Neural cell (in vitro differentiated cells): ENCODE measurements at regions not wholly inside any gene's neighbourhood (a gene's known extent, or its start where the extent isn't known, plus 50 kb on each side); places are given as distances from the start of the nearest gene placed in this dataset.

ENCODE experiments used
- H2AFZ ChIP-seq: fragments of 200-600, 300-800 bp; sonication (generic), shearing (Covaris generic); 2 replicates; pipeline ENCODE4 v1.6.0; 2014; ENCODE audit warnings: low read depth, mild to moderate bottlenecking, antibody characterized with exemption, low read length, moderate library complexity
- H3F3A ChIP-seq: fragments of 200-600 bp; shearing (Covaris generic); 2 replicates; pipeline ENCODE4 v1.6.1; 2016; ENCODE audit warnings: mild to moderate bottlenecking, moderate library complexity, mixed read lengths, antibody characterized with exemption, low read length; ENCODE audit not compliant: insufficient read depth, poor library complexity, severe bottlenecking
- H3K27ac ChIP-seq: fragments of 200-600, 300-800 bp; sonication (generic), shearing (Covaris generic); 2 replicates; pipeline ENCODE4 v1.5.1; 2014; ENCODE audit warnings: mild to moderate bottlenecking, low read length, moderate library complexity
- H3K27me3 ChIP-seq: fragments of 300-800, 200-600 bp; sonication (generic), shearing (Covaris generic); 2 replicates; pipeline ENCODE4 v1.6.0; 2014; ENCODE audit warnings: mild to moderate bottlenecking, low read depth, low read length, moderate library complexity; ENCODE audit not compliant: insufficient read depth
- H3K36me3 ChIP-seq: fragments of 300-800, 200-600 bp; sonication (generic), shearing (Covaris generic); 2 replicates; pipeline ENCODE4 v1.5.1; 2014; ENCODE audit warnings: mild to moderate bottlenecking, antibody characterized with exemption, low read length, moderate library complexity; ENCODE audit not compliant: insufficient read depth
- H3K4me2 ChIP-seq: fragments of 300-800, 200-600 bp; sonication (generic), shearing (Covaris generic); 2 replicates; pipeline ENCODE4 v1.6.0; 2014; ENCODE audit warnings: mild to moderate bottlenecking, low read length
- H3K4me3 ChIP-seq: fragments of 300-800, 200-600 bp; sonication (generic), shearing (Covaris generic); 2 replicates; pipeline ENCODE4 v1.5.1; 2014; ENCODE audit warnings: mild to moderate bottlenecking, low read length, moderate library complexity
- H3K79me2 ChIP-seq: fragments of 200-600 bp; shearing (Covaris generic); replicated peaks from 2 replicates; pipeline ENCODE4 v1.6.0; 2014; ENCODE audit warnings: mild to moderate bottlenecking, low read length, moderate library complexity; ENCODE audit not compliant: insufficient read depth
- H3K9ac ChIP-seq: fragments of 300-800, 200-600 bp; sonication (generic), shearing (Covaris generic); 2 replicates; pipeline ENCODE4 v1.6.1; 2016; ENCODE audit warnings: mild to moderate bottlenecking, low read length, mixed read lengths
- H3K9me2 ChIP-seq: fragments of 200-600 bp; shearing (Covaris generic); 2 replicates; pipeline ENCODE4 v1.6.1; 2016; ENCODE audit warnings: mild to moderate bottlenecking, low read length, mixed read lengths; ENCODE audit not compliant: insufficient read depth
- H3K9me3 ChIP-seq: fragments of 200-600, 300-800 bp; sonication (generic), shearing (Covaris generic); 2 replicates; pipeline ENCODE4 v1.6.1; 2016; ENCODE audit warnings: mild to moderate bottlenecking, mixed run types, low read length, moderate library complexity, mixed read lengths
- H4K20me1 ChIP-seq: fragments of 200-600 bp; shearing (Covaris generic); 2 replicates; pipeline ENCODE4 v1.6.1; 2016; ENCODE audit warnings: mild to moderate bottlenecking, mixed run types; ENCODE audit not compliant: insufficient read depth
- EP300 ChIP-seq: fragments of 450-650 bp; conservative IDR thresholded peaks from 2 replicates; pipeline ENCODE4 v1.6.1; 2014; ENCODE audit warnings: antibody characterized with exemption, mild to moderate bottlenecking, moderate library complexity; ENCODE audit not compliant: poor library complexity, severe bottlenecking
- EZH2 ChIP-seq: fragments of 200-600, 300-800 bp; shearing (Covaris generic), sonication (generic); IDR thresholded peaks from 2 replicates; pipeline ENCODE4 v1.6.1; 2014; ENCODE audit warnings: antibody characterized with exemption, low read length, borderline replicate concordance, mild to moderate bottlenecking; ENCODE audit not compliant: insufficient read depth, poor library complexity, severe bottlenecking
- MXI1 ChIP-seq: fragments of 450-650 bp; conservative IDR thresholded peaks from 2 replicates; pipeline ENCODE4 v1.6.1; 2014; ENCODE audit warnings: antibody characterized with exemption, mild to moderate bottlenecking; ENCODE audit not compliant: poor library complexity, severe bottlenecking
- POLR2AphosphoS5 ChIP-seq: IDR thresholded peaks from 2 replicates; pipeline ENCODE4 v1.6.1; 2012
- RAD21 ChIP-seq: fragments of 450-650 bp; conservative IDR thresholded peaks from 2 replicates; pipeline ENCODE4 v1.6.1; 2014; ENCODE audit warnings: antibody characterized with exemption, mild to moderate bottlenecking, moderate library complexity
- SMC3 ChIP-seq: fragments of 450-650 bp; conservative IDR thresholded peaks from 2 replicates; pipeline ENCODE4 v1.6.1; 2014; ENCODE audit warnings: antibody characterized with exemption, mild to moderate bottlenecking, moderate library complexity; ENCODE audit not compliant: poor library complexity
- TAF1 ChIP-seq: IDR thresholded peaks from 2 replicates; pipeline ENCODE4 v1.6.1; 2012; ENCODE audit warnings: low read depth
- TF ChIP-seq, protein P1 (sequence below): fragments of 450-650 bp; IDR thresholded peaks from 2 replicates; pipeline ENCODE4 v1.5.1; 2014; ENCODE audit warnings: antibody characterized with exemption, mild to moderate bottlenecking, moderate library complexity; ENCODE audit not compliant: poor library complexity, severe bottlenecking
- TF ChIP-seq, protein P2 (sequence below): IDR thresholded peaks from 2 replicates; pipeline ENCODE4 v1.6.1; 2012; ENCODE audit warnings: borderline replicate concordance

- no peaks in the 10 kb centered on the region for H3K9me3 ChIP-seq
- H3K4me2 ChIP-seq, result no peak overlapping the region
- no peaks in the 10 kb centered on the region for H4K20me1 ChIP-seq
- no peaks in the 10 kb centered on the region for H3K36me3 ChIP-seq
- H3K27ac ChIP-seq, result no peak overlapping the region
- TF ChIP-seq RAD21, result peak; percentile 62
- TF ChIP-seq, protein P1, sequence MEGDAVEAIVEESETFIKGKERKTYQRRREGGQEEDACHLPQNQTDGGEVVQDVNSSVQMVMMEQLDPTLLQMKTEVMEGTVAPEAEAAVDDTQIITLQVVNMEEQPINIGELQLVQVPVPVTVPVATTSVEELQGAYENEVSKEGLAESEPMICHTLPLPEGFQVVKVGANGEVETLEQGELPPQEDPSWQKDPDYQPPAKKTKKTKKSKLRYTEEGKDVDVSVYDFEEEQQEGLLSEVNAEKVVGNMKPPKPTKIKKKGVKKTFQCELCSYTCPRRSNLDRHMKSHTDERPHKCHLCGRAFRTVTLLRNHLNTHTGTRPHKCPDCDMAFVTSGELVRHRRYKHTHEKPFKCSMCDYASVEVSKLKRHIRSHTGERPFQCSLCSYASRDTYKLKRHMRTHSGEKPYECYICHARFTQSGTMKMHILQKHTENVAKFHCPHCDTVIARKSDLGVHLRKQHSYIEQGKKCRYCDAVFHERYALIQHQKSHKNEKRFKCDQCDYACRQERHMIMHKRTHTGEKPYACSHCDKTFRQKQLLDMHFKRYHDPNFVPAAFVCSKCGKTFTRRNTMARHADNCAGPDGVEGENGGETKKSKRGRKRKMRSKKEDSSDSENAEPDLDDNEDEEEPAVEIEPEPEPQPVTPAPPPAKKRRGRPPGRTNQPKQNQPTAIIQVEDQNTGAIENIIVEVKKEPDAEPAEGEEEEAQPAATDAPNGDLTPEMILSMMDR, result peak; percentile 60
- TF ChIP-seq, protein P2, sequence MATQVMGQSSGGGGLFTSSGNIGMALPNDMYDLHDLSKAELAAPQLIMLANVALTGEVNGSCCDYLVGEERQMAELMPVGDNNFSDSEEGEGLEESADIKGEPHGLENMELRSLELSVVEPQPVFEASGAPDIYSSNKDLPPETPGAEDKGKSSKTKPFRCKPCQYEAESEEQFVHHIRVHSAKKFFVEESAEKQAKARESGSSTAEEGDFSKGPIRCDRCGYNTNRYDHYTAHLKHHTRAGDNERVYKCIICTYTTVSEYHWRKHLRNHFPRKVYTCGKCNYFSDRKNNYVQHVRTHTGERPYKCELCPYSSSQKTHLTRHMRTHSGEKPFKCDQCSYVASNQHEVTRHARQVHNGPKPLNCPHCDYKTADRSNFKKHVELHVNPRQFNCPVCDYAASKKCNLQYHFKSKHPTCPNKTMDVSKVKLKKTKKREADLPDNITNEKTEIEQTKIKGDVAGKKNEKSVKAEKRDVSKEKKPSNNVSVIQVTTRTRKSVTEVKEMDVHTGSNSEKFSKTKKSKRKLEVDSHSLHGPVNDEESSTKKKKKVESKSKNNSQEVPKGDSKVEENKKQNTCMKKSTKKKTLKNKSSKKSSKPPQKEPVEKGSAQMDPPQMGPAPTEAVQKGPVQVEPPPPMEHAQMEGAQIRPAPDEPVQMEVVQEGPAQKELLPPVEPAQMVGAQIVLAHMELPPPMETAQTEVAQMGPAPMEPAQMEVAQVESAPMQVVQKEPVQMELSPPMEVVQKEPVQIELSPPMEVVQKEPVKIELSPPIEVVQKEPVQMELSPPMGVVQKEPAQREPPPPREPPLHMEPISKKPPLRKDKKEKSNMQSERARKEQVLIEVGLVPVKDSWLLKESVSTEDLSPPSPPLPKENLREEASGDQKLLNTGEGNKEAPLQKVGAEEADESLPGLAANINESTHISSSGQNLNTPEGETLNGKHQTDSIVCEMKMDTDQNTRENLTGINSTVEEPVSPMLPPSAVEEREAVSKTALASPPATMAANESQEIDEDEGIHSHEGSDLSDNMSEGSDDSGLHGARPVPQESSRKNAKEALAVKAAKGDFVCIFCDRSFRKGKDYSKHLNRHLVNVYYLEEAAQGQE, result no peak
- TF ChIP-seq EP300, result no peak
- peak; percentile 66 for TF ChIP-seq SMC3
- H3K4me3 ChIP-seq, result no peak overlapping the region
- H2AFZ ChIP-seq, result no peak overlapping the region
- no peaks in the 10 kb centered on the region for H3K27me3 ChIP-seq
- no peaks in the 10 kb centered on the region for H3K9me2 ChIP-seq
- no peaks in the 10 kb centered on the region for H3F3A ChIP-seq
- no peaks in the 10 kb centered on the region for H3K79me2 ChIP-seq
- H3K9ac ChIP-seq, result no peak overlapping the region
Measured at GRCh38 chr21:28336314-28336713, 656.4 kb downstream of the LTN1 start.

DNA sequence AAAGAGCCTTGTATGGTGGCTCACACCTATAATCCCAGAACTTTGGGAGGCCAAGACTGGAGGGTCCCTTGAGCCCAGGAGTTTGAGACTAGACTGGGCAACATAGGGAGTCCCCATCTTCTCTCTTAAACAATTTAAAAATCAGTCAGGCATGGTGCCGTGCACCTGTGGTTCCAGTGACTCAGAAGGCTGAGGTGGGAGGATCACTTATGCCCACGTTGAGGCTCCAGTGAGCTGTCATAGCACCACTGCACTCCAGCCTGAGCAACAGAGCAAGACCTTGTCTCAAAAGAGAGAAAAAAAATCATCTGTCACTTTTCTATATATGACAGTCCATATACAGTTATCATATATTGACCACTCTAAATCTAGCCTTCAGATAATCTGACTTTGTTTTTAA, 658.3 kb downstream of the LTN1 start:
- Histone ChIP-seq H3K4me3 (no peak overlapping the region), H3F3A (no peaks in the 10 kb centered on the region), H3K4me2 (no peak overlapping the region), H3K27ac (no peak overlapping the region), H3K9ac (no peak overlapping the region), H2AFZ (no peak overlapping the region), H3K36me3 (no peaks in the 10 kb centered on the region), H3K9me2 (no peaks in the 10 kb centered on the region), H3K9me3 (no peaks in the 10 kb centered on the region), H3K79me2 (no peaks in the 10 kb centered on the region), H4K20me1 (no peaks in the 10 kb centered on the region), H3K27me3 (no peaks in the 10 kb centered on the region)
- TF ChIP-seq TAF1 (no peak), SMC3 (no peak)

DNA sequence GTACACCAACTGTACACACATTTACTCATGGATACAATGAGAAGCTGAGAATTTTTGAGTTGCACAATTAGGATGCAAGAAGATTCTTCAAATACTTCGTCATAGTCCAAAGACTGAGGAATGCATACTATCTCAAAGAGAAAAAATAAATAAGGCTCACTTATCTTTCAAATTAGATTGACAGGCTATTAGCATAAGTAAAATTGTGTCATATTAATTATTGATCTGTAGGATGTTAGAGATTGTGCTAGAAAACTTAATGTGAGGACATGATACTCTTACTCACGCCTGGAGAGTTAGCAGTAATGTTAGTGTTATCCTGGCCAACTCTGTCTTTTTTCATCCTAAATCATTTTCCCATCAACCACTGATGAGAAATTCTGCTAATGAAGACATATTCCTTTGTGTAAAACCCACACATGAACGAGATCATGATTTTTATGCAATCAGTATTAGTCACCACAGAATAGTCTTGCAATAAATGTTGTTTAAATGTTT, 659.0 kb downstream of the LTN1 start:
- Histone ChIP-seq H4K20me1 (no peaks in the 10 kb centered on the region), H3K4me3 (no peak overlapping the region), H3K27ac (no peak overlapping the region), H3K79me2 (no peaks in the 10 kb centered on the region), H3F3A (no peaks in the 10 kb centered on the region), H3K27me3 (no peaks in the 10 kb centered on the region), H3K9ac (no peak overlapping the region), H2AFZ (no peak overlapping the region), H3K36me3 (no peaks in the 10 kb centered on the region), H3K9me3 (no peaks in the 10 kb centered on the region), H3K4me2 (no peak overlapping the region), H3K9me2 (no peaks in the 10 kb centered on the region)
- no peak for TF ChIP-seq MXI1
- no peak for TF ChIP-seq EP300
- TF ChIP-seq RAD21, result no peak
- no peak for TF ChIP-seq POLR2AphosphoS5
- TF ChIP-seq TAF1, result no peak
- TF ChIP-seq, protein P2, result no peak
- TF ChIP-seq, protein P1, result no peak
- no peak for TF ChIP-seq SMC3
- TF ChIP-seq EZH2, result no peak
